GM12872 (cell line): ENCODE measurements at regions not wholly inside any gene's neighbourhood (a gene's known extent, or its start where the extent isn't known, plus 50 kb on each side); places are given as distances from the start of the nearest gene placed in this dataset.

Experiments used
- TF ChIP-seq, protein P1 (sequence below): IDR thresholded peaks from 3 replicates; pipeline ENCODE4 v1.5.1; 2011; ENCODE audit warnings: low read depth, mild to moderate bottlenecking, low read length, moderate library complexity; ENCODE audit not compliant: insufficient read depth

GRCh38 chr9:117465706-117466105 lies 50.8 kb upstream of the ASTN2 start:
- TF ChIP-seq, protein P1, sequence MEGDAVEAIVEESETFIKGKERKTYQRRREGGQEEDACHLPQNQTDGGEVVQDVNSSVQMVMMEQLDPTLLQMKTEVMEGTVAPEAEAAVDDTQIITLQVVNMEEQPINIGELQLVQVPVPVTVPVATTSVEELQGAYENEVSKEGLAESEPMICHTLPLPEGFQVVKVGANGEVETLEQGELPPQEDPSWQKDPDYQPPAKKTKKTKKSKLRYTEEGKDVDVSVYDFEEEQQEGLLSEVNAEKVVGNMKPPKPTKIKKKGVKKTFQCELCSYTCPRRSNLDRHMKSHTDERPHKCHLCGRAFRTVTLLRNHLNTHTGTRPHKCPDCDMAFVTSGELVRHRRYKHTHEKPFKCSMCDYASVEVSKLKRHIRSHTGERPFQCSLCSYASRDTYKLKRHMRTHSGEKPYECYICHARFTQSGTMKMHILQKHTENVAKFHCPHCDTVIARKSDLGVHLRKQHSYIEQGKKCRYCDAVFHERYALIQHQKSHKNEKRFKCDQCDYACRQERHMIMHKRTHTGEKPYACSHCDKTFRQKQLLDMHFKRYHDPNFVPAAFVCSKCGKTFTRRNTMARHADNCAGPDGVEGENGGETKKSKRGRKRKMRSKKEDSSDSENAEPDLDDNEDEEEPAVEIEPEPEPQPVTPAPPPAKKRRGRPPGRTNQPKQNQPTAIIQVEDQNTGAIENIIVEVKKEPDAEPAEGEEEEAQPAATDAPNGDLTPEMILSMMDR, result no peak

GRCh38 chr9:117464941-117465616 lies 50.2 kb upstream of the ASTN2 start:
- TF ChIP-seq, protein P1, result no peak
